Upper lobe of left lung (tissue), 6 donors: ENCODE measurements at regions not wholly inside any gene's neighbourhood (a gene's known extent, or its start where the extent isn't known, plus 50 kb on each side); places are given as distances from the start of the nearest gene placed in this dataset.

Experiments
- ATAC-seq, 2 donors: fragments of 200-7000 bp; cut with Tn5 transposase; one replicate each; pipeline ENCODE4 v1.9.1; 2022; ENCODE audit warnings: mild to moderate bottlenecking in 2 of 2, moderate library complexity in 2 of 2; ENCODE audit not compliant: low FRiP score in 2 of 2
- DNase-seq, 2 donors: peaks; one replicate each; pipeline ENCODE4 v3.0.0-alpha.2; 2019 to 2020
- H3K27ac ChIP-seq, 4 donors: fragments of 200-600 bp; sonication (generic); one replicate each; pipeline ENCODE4 v1.5.1; 2016 to 2019
- H3K27me3 ChIP-seq, 4 donors: fragments of 200-600 bp; sonication (generic); one replicate each; pipeline ENCODE4 v1.5.1; 2017 to 2019
- H3K36me3 ChIP-seq, 4 donors: fragments of 200-600 bp; sonication (generic); one replicate each; pipeline ENCODE4 v1.5.1; 2016 to 2019
- H3K4me1 ChIP-seq, 4 donors: fragments of 200-600 bp; sonication (generic); one replicate each; pipeline ENCODE4 v1.5.1; 2018 to 2019
- H3K4me3 ChIP-seq, 4 donors: fragments of 200-600 bp; sonication (generic); one replicate each; pipeline ENCODE4 v1.5.1; 2017 to 2019; ENCODE audit warnings: mild to moderate bottlenecking in 2 of 4, moderate library complexity in 1 of 4
- H3K9me3 ChIP-seq, 4 donors: fragments of 200-600 bp; sonication (generic); one replicate each; pipeline ENCODE4 v1.5.1; 2018 to 2019
- EP300 ChIP-seq, 4 donors: sonication (generic); formaldehyde crosslinking; IDR thresholded peaks; one replicate each; pipeline ENCODE4 v1.5.1; 2017; ENCODE audit warnings: antibody characterized with exemption in 4 of 4, control low read depth in 2 of 4
- POLR2A ChIP-seq, 4 donors: fragments of 450-650 bp; IDR thresholded peaks; one replicate each; pipeline ENCODE4 v1.5.1; 2016 to 2017; ENCODE audit warnings: antibody characterized with exemption in 4 of 4, mild to moderate bottlenecking in 2 of 4
- POLR2AphosphoS5 ChIP-seq, 2 donors: sonication (generic); formaldehyde crosslinking; IDR thresholded peaks; one replicate each; pipeline ENCODE4 v1.5.1; 2017; ENCODE audit warnings: antibody characterized with exemption in 2 of 2
- WGBS, 2 donors: methylation state at CpG; one replicate each; pipeline ENCODE4 v1.1.5; 2017 to 2018; 5-methylcytosine and 5-hydroxymethylcytosine counted together
- TF ChIP-seq, protein P1 (sequence below), 6 experiments: fragments of 450-650 bp in 4 of 6; fragments of 200-600 bp in 2 of 6; sonication (generic) in 2 of 6; IDR thresholded peaks; one replicate each; pipeline ENCODE4 v1.5.1; 2016 to 2019; ENCODE audit warnings: antibody characterized with exemption in 6 of 6
- donor health status: DM: no; HTN: no; CAD: no; lungs with moderate emphysema.
- donor health status: DM: no; HTN: yes; CAD: no; lungs with severe emphysema.

DNA sequence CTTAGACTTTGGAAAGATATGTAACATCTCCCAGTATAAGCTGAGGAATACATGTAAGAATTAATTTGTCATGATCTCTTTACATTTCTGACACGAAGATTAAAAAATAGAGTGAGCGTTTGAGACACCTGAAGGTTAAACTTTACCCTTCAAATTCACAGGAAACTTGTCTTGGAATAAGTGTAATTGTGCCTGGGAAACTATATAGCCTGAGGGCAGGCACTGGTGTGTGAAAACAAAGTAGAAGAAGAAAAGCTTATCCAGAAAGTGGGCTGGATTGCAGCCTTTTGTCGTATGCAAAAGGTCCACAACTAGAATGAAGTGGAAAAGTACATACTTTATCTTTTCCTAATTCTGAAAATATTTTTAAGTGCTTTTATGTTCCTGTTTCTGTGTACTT, 275.7 kb upstream of the TCF21 start:
- H3K36me3 ChIP-seq, result no peaks in the 10 kb centered on the region
- H3K27me3 ChIP-seq, result no peaks in the 10 kb centered on the region
- no peak overlapping the region for H3K27ac ChIP-seq
- no peaks in the 10 kb centered on the region for H3K9me3 ChIP-seq
- no peak for ATAC-seq
- TF ChIP-seq, protein P1, sequence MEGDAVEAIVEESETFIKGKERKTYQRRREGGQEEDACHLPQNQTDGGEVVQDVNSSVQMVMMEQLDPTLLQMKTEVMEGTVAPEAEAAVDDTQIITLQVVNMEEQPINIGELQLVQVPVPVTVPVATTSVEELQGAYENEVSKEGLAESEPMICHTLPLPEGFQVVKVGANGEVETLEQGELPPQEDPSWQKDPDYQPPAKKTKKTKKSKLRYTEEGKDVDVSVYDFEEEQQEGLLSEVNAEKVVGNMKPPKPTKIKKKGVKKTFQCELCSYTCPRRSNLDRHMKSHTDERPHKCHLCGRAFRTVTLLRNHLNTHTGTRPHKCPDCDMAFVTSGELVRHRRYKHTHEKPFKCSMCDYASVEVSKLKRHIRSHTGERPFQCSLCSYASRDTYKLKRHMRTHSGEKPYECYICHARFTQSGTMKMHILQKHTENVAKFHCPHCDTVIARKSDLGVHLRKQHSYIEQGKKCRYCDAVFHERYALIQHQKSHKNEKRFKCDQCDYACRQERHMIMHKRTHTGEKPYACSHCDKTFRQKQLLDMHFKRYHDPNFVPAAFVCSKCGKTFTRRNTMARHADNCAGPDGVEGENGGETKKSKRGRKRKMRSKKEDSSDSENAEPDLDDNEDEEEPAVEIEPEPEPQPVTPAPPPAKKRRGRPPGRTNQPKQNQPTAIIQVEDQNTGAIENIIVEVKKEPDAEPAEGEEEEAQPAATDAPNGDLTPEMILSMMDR (IDR thresholded peaks at IDR 0.05), result no peak
- TF ChIP-seq EP300 (IDR thresholded peaks at IDR 0.05) (no peak), POLR2AphosphoS5 (IDR thresholded peaks at IDR 0.05) (no peak), POLR2A (IDR thresholded peaks at IDR 0.05) (no peak)
- WGBS, 2 donors, result 46 to 51% methylated on average over 3 of the region's 3 CpGs
- no peaks in the 10 kb centered on the region for H3K4me1 ChIP-seq
- H3K4me3 ChIP-seq, result no peak overlapping the region
- DNase-seq, result no peak

DNA sequence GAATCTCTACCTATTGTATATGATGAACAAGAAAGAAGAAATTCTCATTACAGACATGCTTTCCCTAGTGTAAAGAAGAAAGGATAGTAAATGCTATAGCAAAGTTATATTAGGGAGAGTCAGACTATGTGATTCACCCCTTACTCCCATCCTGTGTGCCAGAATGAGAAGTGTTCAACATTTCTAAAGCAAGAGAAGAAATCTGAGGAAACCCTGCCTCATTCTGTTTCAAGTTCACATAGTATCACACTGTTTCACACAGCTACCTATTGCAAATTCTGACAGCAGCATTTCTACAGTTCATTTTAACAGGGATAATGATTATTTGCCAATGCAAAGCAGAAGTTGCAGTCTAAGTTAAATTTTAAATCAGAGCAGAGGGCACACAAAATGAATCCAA, 267.2 kb upstream of the TCF21 start:
- H3K4me3 ChIP-seq, result no peak overlapping the region
- no peak overlapping the region for H3K27ac ChIP-seq
- H3K36me3 ChIP-seq, result no peaks in the 10 kb centered on the region
- H3K27me3 ChIP-seq, result no peaks in the 10 kb centered on the region
- TF ChIP-seq POLR2A (IDR thresholded peaks at IDR 0.05) (no peak), EP300 (IDR thresholded peaks at IDR 0.05) (no peak), POLR2AphosphoS5 (IDR thresholded peaks at IDR 0.05) (no peak)
- TF ChIP-seq, protein P1 (IDR thresholded peaks at IDR 0.05), result no peak
- DNase-seq (no peak), ATAC-seq (no peak)
- no peaks in the 10 kb centered on the region for H3K4me1 ChIP-seq
- peaks cover 0 to 4% (median 0%) of the 10 kb centered on the region in 4 donors for H3K9me3 ChIP-seq

DNA sequence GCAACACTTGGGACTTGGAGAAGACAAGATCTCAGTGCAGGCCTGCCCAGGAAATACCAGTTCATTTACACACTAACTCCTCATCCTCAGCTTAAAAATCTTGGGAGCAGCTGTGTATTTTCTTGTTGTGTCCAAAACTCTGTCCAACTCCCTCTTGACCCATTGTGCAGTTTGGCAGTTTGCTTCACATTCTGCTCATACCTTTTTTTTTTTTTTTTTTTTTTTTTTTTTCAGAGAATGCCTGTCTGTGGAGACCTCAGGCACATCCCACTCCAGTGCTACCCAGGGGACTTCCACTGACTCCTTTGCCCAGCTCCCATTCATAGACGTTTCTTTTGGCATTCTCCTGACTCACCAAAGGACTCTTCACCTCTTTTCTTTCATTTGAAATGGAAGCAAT, 265.8 kb upstream of the TCF21 start:
- ATAC-seq (peak in 1 of 2 donors; percentile 28), DNase-seq (no peak)
- TF ChIP-seq POLR2A (IDR thresholded peaks at IDR 0.05), result no peak
- TF ChIP-seq, protein P1 (IDR thresholded peaks at IDR 0.05), result no peak
- no peak for TF ChIP-seq POLR2AphosphoS5 (IDR thresholded peaks at IDR 0.05)
- no peak for TF ChIP-seq EP300 (IDR thresholded peaks at IDR 0.05)
- Histone ChIP-seq H3K27ac (peak overlapping the region in 1 of 4 donors; percentile 3), H3K4me1 (no peaks in the 10 kb centered on the region), H3K9me3 (peaks cover 0 to 4% (median 0%) of the 10 kb centered on the region in 4 donors), H3K27me3 (no peaks in the 10 kb centered on the region), H3K4me3 (no peak overlapping the region), H3K36me3 (no peaks in the 10 kb centered on the region)
- 6 to 17% methylated on average over 1 of the region's 1 CpG for WGBS, 2 donors

DNA sequence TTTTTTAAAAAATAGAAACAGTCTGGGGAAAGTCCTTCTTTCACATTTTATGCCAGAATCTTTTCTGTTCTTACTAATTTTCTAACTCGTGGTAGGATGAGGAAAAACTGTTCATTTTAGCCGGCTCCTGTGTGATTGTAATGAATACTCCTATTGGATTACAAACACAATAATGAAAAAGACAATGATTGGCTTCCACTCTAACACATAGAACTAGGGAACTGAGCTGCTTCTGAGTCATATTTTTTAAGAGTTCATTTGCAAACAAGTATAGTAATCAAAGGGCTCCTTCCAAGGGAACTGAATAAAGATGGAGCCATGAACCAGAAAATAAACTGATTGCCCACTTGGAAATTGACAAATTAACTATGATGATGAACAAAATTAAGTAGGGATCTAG, 265.3 kb upstream of the TCF21 start:
- TF ChIP-seq POLR2AphosphoS5 (IDR thresholded peaks at IDR 0.05), result no peak
- no peak for TF ChIP-seq POLR2A (IDR thresholded peaks at IDR 0.05)
- TF ChIP-seq, protein P1 (IDR thresholded peaks at IDR 0.05), result no peak
- no peak for TF ChIP-seq EP300 (IDR thresholded peaks at IDR 0.05)
- H3K27ac ChIP-seq, result peak overlapping the region in 3 of 4 donors; percentile 1 to 25 (median 3)

DNA sequence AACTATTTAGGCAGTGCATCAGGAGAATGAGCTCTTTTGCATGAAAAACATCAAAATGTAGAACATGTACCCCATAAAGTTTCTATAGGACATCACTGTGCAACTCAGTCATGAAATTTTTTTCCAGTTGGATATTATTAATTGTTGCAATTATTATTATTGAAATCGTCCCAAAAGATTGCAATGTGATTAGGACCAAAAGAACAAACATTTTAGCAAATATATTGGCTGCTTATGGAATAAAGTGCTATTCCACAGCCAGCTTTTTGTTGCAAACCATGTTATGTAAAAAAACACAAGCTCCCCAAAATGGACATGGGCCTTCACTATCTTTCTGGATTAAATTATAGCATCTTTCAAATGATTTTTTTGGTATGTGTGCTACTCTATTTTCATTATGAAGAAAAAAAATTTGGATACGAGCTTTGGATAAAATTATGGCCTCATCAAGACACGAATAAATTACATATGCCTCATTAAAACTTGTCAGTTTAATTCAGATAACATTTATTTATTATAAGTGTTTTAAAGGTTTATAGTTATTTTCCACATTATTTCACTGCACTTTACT, 262.7 kb upstream of the TCF21 start:
- H3K27me3 ChIP-seq, result no peaks in the 10 kb centered on the region
- no peak overlapping the region for H3K27ac ChIP-seq
- ATAC-seq (no peak), DNase-seq (no peak)
- no peaks in the 10 kb centered on the region for H3K36me3 ChIP-seq
- no peaks in the 10 kb centered on the region for H3K9me3 ChIP-seq
- TF ChIP-seq EP300 (IDR thresholded peaks at IDR 0.05) (no peak), POLR2A (IDR thresholded peaks at IDR 0.05) (no peak), POLR2AphosphoS5 (IDR thresholded peaks at IDR 0.05) (no peak)
- TF ChIP-seq, protein P1 (IDR thresholded peaks at IDR 0.05), result no peak
- 72 to 78% methylated on average over 3 of the region's 3 CpGs for WGBS, 2 donors
- no peak overlapping the region for H3K4me3 ChIP-seq
- H3K4me1 ChIP-seq, result no peaks in the 10 kb centered on the region

More for the DNA sequence above, 265.3 kb upstream of the TCF21 start:
- no peak overlapping the region for H3K4me3 ChIP-seq
- H3K4me1 ChIP-seq, result no peaks in the 10 kb centered on the region
- no peak for DNase-seq
- no peaks in the 10 kb centered on the region for H3K36me3 ChIP-seq
- ATAC-seq, result no peak
- H3K27me3 ChIP-seq, result no peaks in the 10 kb centered on the region
- 61 to 77% methylated on average over 2 of the region's 2 CpGs for WGBS, 2 donors
- peaks cover 0 to 4% (median 0%) of the 10 kb centered on the region in 4 donors for H3K9me3 ChIP-seq
